B cell (primary cell): ENCODE measurements at regions not wholly inside any gene's neighbourhood (a gene's known extent, or its start where the extent isn't known, plus 50 kb on each side); places are given as distances from the start of the nearest gene placed in this dataset.

ENCODE experiments used
- ATAC-seq: fragments of 200-7000 bp; cut with Tn5 transposase; one replicate; pipeline ENCODE4 v1.10.0; 2021; ENCODE audit warnings: low read depth, mild to moderate bottlenecking, moderate number of reproducible peaks, moderate library complexity
- CTCF ChIA-PET: fragments of 350-600 bp; sonication (Branson Sonifier 250); formaldehyde crosslinking; loops from one replicate; lab custom pipeline; 2021; ENCODE audit warnings: antibody characterized with exemption, inconsistent platforms; lab: Charles Lee
- POLR2A ChIA-PET: fragments of 350-600 bp; sonication (Branson Sonifier 250); formaldehyde crosslinking; loops from one replicate; lab custom pipeline; 2021; ENCODE audit warnings: antibody characterized with exemption; lab: Charles Lee
- DNase-seq: peaks from one replicate; pipeline ENCODE4 v3.0.0; 2013
- H2AFZ ChIP-seq: 2 replicates; pipeline ENCODE4 v1.6.1; 2012; ENCODE audit warnings: mild to moderate bottlenecking, low read depth, low read length; ENCODE audit not compliant: insufficient read depth, poor library complexity, severe bottlenecking
- H3K27ac ChIP-seq, 2 donors: 1 replicate in 1 of 2; 2 replicates in 1 of 2; pipeline ENCODE4 v1.5.1; 2012 to 2013; ENCODE audit warnings: low read length in 2 of 2, mild to moderate bottlenecking in 2 of 2, moderate library complexity in 1 of 2
- H3K27me3 ChIP-seq, 4 experiments: fragments of 200-600 bp in 1 of 4; sonication (generic) in 1 of 4; replicated peaks in 1 of 4; 1 replicate in 2 of 4; 2 replicates in 2 of 4; pipeline versions ENCODE4 v1.6.1 to v1.7.0; 2013 to 2016; ENCODE audit warnings: low read length in 3 of 4, mild to moderate bottlenecking in 2 of 4, mixed read lengths in 1 of 4, moderate library complexity in 1 of 4; ENCODE audit not compliant: insufficient read depth in 4 of 4, control insufficient read depth in 3 of 4; ENCODE audit errors: control extremely low read depth in 1 of 4
- H3K36me3 ChIP-seq, 2 experiments: replicated peaks in 1 of 2; 1 replicate in 1 of 2; 2 replicates in 1 of 2; pipeline versions ENCODE4 v1.6.1 to v1.7.1; 2013; ENCODE audit warnings: low read length in 1 of 2; ENCODE audit not compliant: insufficient read depth in 2 of 2, control insufficient read depth in 1 of 2; ENCODE audit errors: control extremely low read depth in 1 of 2, extremely low read depth in 1 of 2
- H3K4me1 ChIP-seq, 2 donors: fragments of 200-600 bp in 1 of 2; sonication (generic) in 1 of 2; 1 replicate in 1 of 2; 2 replicates in 1 of 2; pipeline versions ENCODE4 v1.5.1 to v1.6.1; 2013 to 2017; ENCODE audit warnings: low read length in 2 of 2; ENCODE audit not compliant: control insufficient read depth in 2 of 2, insufficient read depth in 2 of 2
- H3K4me2 ChIP-seq: replicated peaks from 2 replicates; pipeline ENCODE3; 2012; ENCODE audit warnings: mild to moderate bottlenecking, low read depth, low read length; ENCODE audit not compliant: poor library complexity, severe bottlenecking
- H3K4me3 ChIP-seq, 5 experiments: fragments of 200-600 bp in 1 of 5; sonication (generic) in 1 of 5; 1 replicate in 3 of 5; 2 replicates in 2 of 5; pipeline versions ENCODE4 v1.5.1 to v1.7.0; 2011 to 2016; ENCODE audit warnings: low read length in 4 of 5, mild to moderate bottlenecking in 4 of 5, low read depth in 2 of 5, control low read depth in 1 of 5, moderate library complexity in 1 of 5; ENCODE audit not compliant: insufficient read depth in 1 of 5; ENCODE audit errors: control extremely low read depth in 1 of 5, extremely low read depth in 1 of 5
- H3K79me2 ChIP-seq: fragments of 200-600 bp; sonication (generic); one replicate; pipeline ENCODE4 v1.6.0; 2016; ENCODE audit warnings: low read length; ENCODE audit not compliant: control insufficient read depth, insufficient read depth
- H3K9ac ChIP-seq: fragments of 200-600 bp; sonication (generic); 2 replicates; pipeline ENCODE4 v1.6.1; 2017; ENCODE audit warnings: mild to moderate bottlenecking, low read length, moderate library complexity
- H3K9me3 ChIP-seq, 3 donors: one replicate each; pipeline versions ENCODE4 v1.6.1 to v1.7.1; 2013; ENCODE audit warnings: low read length in 2 of 3; ENCODE audit not compliant: control insufficient read depth in 2 of 3, insufficient read depth in 1 of 3; ENCODE audit errors: control extremely low read depth in 1 of 3
- H4K20me1 ChIP-seq: 2 replicates; pipeline ENCODE4 v1.6.0; 2012; ENCODE audit warnings: mild to moderate bottlenecking, low read length; ENCODE audit not compliant: insufficient read depth, control insufficient read depth, poor library complexity, severe bottlenecking
- H3K27ac Mint-ChIP-seq: one replicate; pipeline ENCODE4 v1.8.0; 2021; ENCODE audit warnings: mixed read lengths
- H3K27me3 Mint-ChIP-seq: one replicate; pipeline ENCODE4 v1.8.0; 2021; ENCODE audit warnings: mixed read lengths
- H3K4me1 Mint-ChIP-seq: one replicate; pipeline ENCODE4 v1.8.0; 2021; ENCODE audit warnings: mixed read lengths
- H3K4me3 Mint-ChIP-seq: one replicate; pipeline ENCODE4 v1.8.0; 2021; ENCODE audit warnings: mixed read lengths
- H3K9me3 Mint-ChIP-seq: one replicate; pipeline ENCODE4 v1.8.0; 2022; ENCODE audit warnings: mixed read lengths; ENCODE audit not compliant: insufficient read depth
- CTCF ChIP-seq: fragments of 200-600 bp; IDR thresholded peaks from one replicate; pipeline ENCODE4 v1.8.0; 2022; ENCODE audit warnings: antibody characterized with exemption, mild to moderate bottlenecking
- EZH2 ChIP-seq: IDR thresholded peaks from 2 replicates; pipeline ENCODE4 v1.6.1; 2012; ENCODE audit warnings: borderline replicate concordance, low read depth, mild to moderate bottlenecking, moderate library complexity, low read length; ENCODE audit not compliant: insufficient read depth, poor library complexity, severe bottlenecking
- WGBS: methylation state at CpG from one replicate; pipeline ENCODE4 v1.1.5; 2013; ENCODE audit warnings: missing lambda C conversion rate; ENCODE audit not compliant: insufficient coverage; 5-methylcytosine and 5-hydroxymethylcytosine counted together
- intact Hi-C: fragments of 100-400 bp; cut with micrococcal nuclease; formaldehyde crosslinking; loops from one replicate; pipeline ENCODE4 v1.10.0; 2022

GRCh38 chr13:69418319-69418718, 689.3 kb upstream of the ATXN8OS start:
- H3K4me1 ChIP-seq, result no peaks in the 10 kb centered on the region
- H3K27me3 ChIP-seq, result no peaks in the 10 kb centered on the region
- CTCF ChIA-PET, result no interaction called here
- H3K4me3 Mint-ChIP-seq, result no peak overlapping the region
- DNase-seq (no peak), ATAC-seq (no peak)
- intact Hi-C loops, result no loop called here
- POLR2A ChIA-PET, result no interaction called here
- no peaks in the 10 kb centered on the region for H4K20me1 ChIP-seq
- no peak overlapping the region for H2AFZ ChIP-seq
- H3K4me2 ChIP-seq, result no peak overlapping the region
- H3K27ac ChIP-seq, result no peak overlapping the region
- H3K9me3 Mint-ChIP-seq, result no peaks in the 10 kb centered on the region
- H3K79me2 ChIP-seq, result no peaks in the 10 kb centered on the region
- no peak for TF ChIP-seq CTCF
- TF ChIP-seq EZH2, result no peak
- H3K27me3 Mint-ChIP-seq, result no peaks in the 10 kb centered on the region
- no peaks in the 10 kb centered on the region for H3K36me3 ChIP-seq
- H3K4me3 ChIP-seq, result no peak overlapping the region
- no peaks in the 10 kb centered on the region for H3K4me1 Mint-ChIP-seq
- H3K9me3 ChIP-seq, result peaks cover 2 to 19% (median 5%) of the 10 kb centered on the region in 3 donors
- no peak overlapping the region for H3K9ac ChIP-seq
- H3K27ac Mint-ChIP-seq, result no peak overlapping the region

GRCh38 chr13:69410761-69411160, 696.9 kb upstream of the ATXN8OS start:
- ATAC-seq, result no peak
- POLR2A ChIA-PET, result no interaction called here
- H3K4me3 Mint-ChIP-seq, result no peak overlapping the region
- H3K27ac Mint-ChIP-seq, result no peak overlapping the region
- Histone ChIP-seq H3K4me2 (no peak overlapping the region), H4K20me1 (no peaks in the 10 kb centered on the region), H3K4me3 (no peak overlapping the region), H3K4me1 (no peaks in the 10 kb centered on the region), H2AFZ (no peak overlapping the region), H3K27me3 (no peaks in the 10 kb centered on the region), H3K27ac (no peak overlapping the region), H3K36me3 (no peaks in the 10 kb centered on the region), H3K9me3 (peaks cover 0 to 8% (median 0%) of the 10 kb centered on the region in 3 donors), H3K9ac (no peak overlapping the region), H3K79me2 (no peaks in the 10 kb centered on the region)
- DNase-seq, result no peak
- WGBS, result no CpG with 5 or more reads among the region's 1 CpG
- no peak for TF ChIP-seq CTCF
- CTCF ChIA-PET, result no interaction called here
- intact Hi-C loops, result no loop called here
- H3K27me3 Mint-ChIP-seq, result no peaks in the 10 kb centered on the region
- no peaks in the 10 kb centered on the region for H3K4me1 Mint-ChIP-seq
- no peaks in the 10 kb centered on the region for H3K9me3 Mint-ChIP-seq
